CD8-positive, alpha-beta memory T cell (primary cell): ENCODE measurements at regions not wholly inside any gene's neighbourhood (a gene's known extent, or its start where the extent isn't known, plus 50 kb on each side); places are given as distances from the start of the nearest gene placed in this dataset.

Experiments used
- CTCF ChIA-PET: fragments of 350-600 bp; sonication (Branson Sonifier 250); formaldehyde crosslinking; loops from one replicate; lab custom pipeline; 2021; ENCODE audit warnings: antibody characterized with exemption; lab: Charles Lee
- POLR2A ChIA-PET: fragments of 350-600 bp; sonication (Branson Sonifier 250); formaldehyde crosslinking; loops from one replicate; lab custom pipeline; 2021; ENCODE audit warnings: antibody characterized with exemption; lab: Charles Lee
- DNase-seq, 5 donors: peaks; one replicate each; pipeline versions ENCODE4 v3.0.0 to v3.0.0-alpha.2; 2020 to 2022; ENCODE audit warnings: mixed read lengths in 1 of 5
- H3K27ac ChIP-seq: one replicate; pipeline ENCODE4 v1.7.0; 2013; ENCODE audit warnings: low read depth, mild to moderate bottlenecking, low read length, moderate library complexity
- H3K27me3 ChIP-seq: 2 replicates; pipeline ENCODE4 v1.7.0; 2013; ENCODE audit warnings: low read length, mild to moderate bottlenecking; ENCODE audit not compliant: insufficient read depth, poor library complexity, severe bottlenecking
- H3K36me3 ChIP-seq: 2 replicates; pipeline ENCODE4 v1.7.0; 2013; ENCODE audit warnings: mild to moderate bottlenecking, low read length, moderate library complexity; ENCODE audit not compliant: insufficient read depth
- H3K4me1 ChIP-seq: 2 replicates; pipeline ENCODE4 v1.7.0; 2013; ENCODE audit warnings: mild to moderate bottlenecking, low read length, moderate library complexity; ENCODE audit not compliant: insufficient read depth
- H3K4me3 ChIP-seq: 2 replicates; pipeline ENCODE4 v1.7.0; 2013; ENCODE audit warnings: mild to moderate bottlenecking, low read length
- H3K9me3 ChIP-seq: 2 replicates; pipeline ENCODE4 v1.7.0; 2013; ENCODE audit warnings: mild to moderate bottlenecking, low read length
- H3K27ac Mint-ChIP-seq, 8 donors: one replicate each; pipeline ENCODE4 v1.8.0; 2020 to 2021; ENCODE audit warnings: mixed read lengths in 8 of 8, mild to moderate bottlenecking in 6 of 8, inconsistent platforms in 3 of 8, moderate library complexity in 3 of 8
- H3K27me3 Mint-ChIP-seq, 2 donors: one replicate each; pipeline ENCODE4 v1.8.0; 2020 to 2021; ENCODE audit warnings: mixed read lengths in 2 of 2, mild to moderate bottlenecking in 1 of 2, moderate library complexity in 1 of 2
- H3K36me3 Mint-ChIP-seq, 3 donors: one replicate each; pipeline ENCODE4 v1.8.0; 2020 to 2021; ENCODE audit warnings: mixed read lengths in 3 of 3, inconsistent platforms in 1 of 3, mild to moderate bottlenecking in 1 of 3
- H3K4me1 Mint-ChIP-seq, 3 donors: one replicate each; pipeline ENCODE4 v1.8.0; 2020 to 2021; ENCODE audit warnings: mixed read lengths in 3 of 3, inconsistent platforms in 1 of 3, mild to moderate bottlenecking in 1 of 3
- H3K4me3 Mint-ChIP-seq, 7 donors: one replicate each; pipeline ENCODE4 v1.8.0; 2020 to 2021; ENCODE audit warnings: mixed read lengths in 7 of 7, mild to moderate bottlenecking in 6 of 7, moderate library complexity in 4 of 7, inconsistent platforms in 2 of 7
- H3K9me3 Mint-ChIP-seq, 5 donors: one replicate each; pipeline ENCODE4 v1.8.0; 2020 to 2022; ENCODE audit warnings: mixed read lengths in 5 of 5, mild to moderate bottlenecking in 3 of 5, moderate library complexity in 2 of 5, inconsistent platforms in 1 of 5

GRCh38 chr7:46996972-46997371 lies 584.9 kb downstream of the TNS3 start:
- Histone ChIP-seq H3K27ac (no peak overlapping the region), H3K4me1 (no peaks in the 10 kb centered on the region), H3K9me3 (no peaks in the 10 kb centered on the region), H3K27me3 (no peaks in the 10 kb centered on the region), H3K4me3 (no peak overlapping the region), H3K36me3 (no peaks in the 10 kb centered on the region)
- ChIA-PET POLR2A (no interaction called here), CTCF (no interaction called here)
- Mint-ChIP-seq H3K27ac (no peak overlapping the region), H3K36me3 (no peaks in the 10 kb centered on the region), H3K4me3 (no peak overlapping the region), H3K27me3 (no peaks in the 10 kb centered on the region), H3K9me3 (peaks cover 0 to 12% (median 9%) of the 10 kb centered on the region in 5 donors), H3K4me1 (no peaks in the 10 kb centered on the region)
- DNase-seq, result no peak

GRCh38 chr7:46993396-46993795 lies 588.5 kb downstream of the TNS3 start:
- H3K4me1 Mint-ChIP-seq, result no peaks in the 10 kb centered on the region
- Histone ChIP-seq H3K4me3 (no peak overlapping the region), H3K27me3 (no peaks in the 10 kb centered on the region), H3K27ac (no peak overlapping the region), H3K4me1 (no peaks in the 10 kb centered on the region), H3K9me3 (no peaks in the 10 kb centered on the region), H3K36me3 (no peaks in the 10 kb centered on the region)
- H3K27ac Mint-ChIP-seq, result no peak overlapping the region
- no peaks in the 10 kb centered on the region for H3K27me3 Mint-ChIP-seq
- H3K4me3 Mint-ChIP-seq, result no peak overlapping the region
- ChIA-PET POLR2A (no interaction called here), CTCF (no interaction called here)
- peaks cover 0 to 9% (median 9%) of the 10 kb centered on the region in 5 donors for H3K9me3 Mint-ChIP-seq
- no peak for DNase-seq
- H3K36me3 Mint-ChIP-seq, result no peaks in the 10 kb centered on the region

- Mint-ChIP-seq H3K4me3 (no peak overlapping the region), H3K27me3 (no peaks in the 10 kb centered on the region), H3K27ac (no peak overlapping the region), H3K4me1 (no peaks in the 10 kb centered on the region), H3K9me3 (peaks cover 0 to 18% (median 9%) of the 10 kb centered on the region in 5 donors), H3K36me3 (no peaks in the 10 kb centered on the region)
- no peak overlapping the region for H3K27ac ChIP-seq
- no peaks in the 10 kb centered on the region for H3K27me3 ChIP-seq
- H3K36me3 ChIP-seq, result no peaks in the 10 kb centered on the region
- no peak for DNase-seq
- CTCF ChIA-PET, result no interaction called here
- H3K4me1 ChIP-seq, result no peaks in the 10 kb centered on the region
- POLR2A ChIA-PET, result no interaction called here
- H3K9me3 ChIP-seq, result no peaks in the 10 kb centered on the region
- H3K4me3 ChIP-seq, result no peak overlapping the region
These were observed 591.1 kb downstream of the TNS3 start for GRCh38 chr7:46990761-46991160.

- Histone ChIP-seq H3K27ac (no peak overlapping the region), H3K4me3 (no peak overlapping the region), H3K4me1 (no peaks in the 10 kb centered on the region), H3K36me3 (no peaks in the 10 kb centered on the region), H3K27me3 (no peaks in the 10 kb centered on the region), H3K9me3 (no peaks in the 10 kb centered on the region)
- CTCF ChIA-PET, result no interaction called here
- Mint-ChIP-seq H3K27ac (no peak overlapping the region), H3K9me3 (peaks cover 2 to 17% (median 7%) of the 10 kb centered on the region in 5 donors), H3K27me3 (no peaks in the 10 kb centered on the region), H3K36me3 (no peaks in the 10 kb centered on the region), H3K4me1 (no peaks in the 10 kb centered on the region), H3K4me3 (no peak overlapping the region)
- POLR2A ChIA-PET, result no interaction called here
- no peak for DNase-seq
These were observed 592.7 kb downstream of the TNS3 start for GRCh38 chr7:46989247-46989646.

- CTCF ChIA-PET, result no interaction called here
- no peak overlapping the region for H3K27ac Mint-ChIP-seq
- Histone ChIP-seq H3K27me3 (no peaks in the 10 kb centered on the region), H3K4me1 (no peaks in the 10 kb centered on the region), H3K4me3 (no peak overlapping the region), H3K9me3 (no peaks in the 10 kb centered on the region), H3K36me3 (no peaks in the 10 kb centered on the region), H3K27ac (no peak overlapping the region)
- H3K9me3 Mint-ChIP-seq, result peaks cover 2 to 14% (median 7%) of the 10 kb centered on the region in 5 donors
- no peak for DNase-seq
- H3K4me1 Mint-ChIP-seq, result no peaks in the 10 kb centered on the region
- H3K27me3 Mint-ChIP-seq, result no peaks in the 10 kb centered on the region
- H3K4me3 Mint-ChIP-seq, result no peak overlapping the region
- POLR2A ChIA-PET, result no interaction called here
- no peaks in the 10 kb centered on the region for H3K36me3 Mint-ChIP-seq
These were observed 599.0 kb downstream of the TNS3 start for GRCh38 chr7:46982928-46983327.

- no peak overlapping the region for H3K27ac ChIP-seq
- Mint-ChIP-seq H3K36me3 (no peaks in the 10 kb centered on the region), H3K4me3 (no peak overlapping the region), H3K27ac (no peak overlapping the region), H3K9me3 (peaks cover 0 to 6% (median 0%) of the 10 kb centered on the region in 5 donors), H3K4me1 (no peaks in the 10 kb centered on the region), H3K27me3 (no peaks in the 10 kb centered on the region)
- no peak for DNase-seq
- POLR2A ChIA-PET, result no interaction called here
- H3K27me3 ChIP-seq, result no peaks in the 10 kb centered on the region
- H3K4me1 ChIP-seq, result no peaks in the 10 kb centered on the region
- no peaks in the 10 kb centered on the region for H3K9me3 ChIP-seq
- CTCF ChIA-PET, result no interaction called here
- H3K36me3 ChIP-seq, result no peaks in the 10 kb centered on the region
- no peak overlapping the region for H3K4me3 ChIP-seq
These were observed 602.5 kb downstream of the TNS3 start for GRCh38 chr7:46979439-46979838.

GRCh38 chr7:46975493-46975892 lies 606.4 kb downstream of the TNS3 start:
- Histone ChIP-seq H3K36me3 (no peaks in the 10 kb centered on the region), H3K9me3 (no peaks in the 10 kb centered on the region), H3K4me1 (no peaks in the 10 kb centered on the region), H3K27ac (no peak overlapping the region), H3K4me3 (no peak overlapping the region), H3K27me3 (no peaks in the 10 kb centered on the region)
- POLR2A ChIA-PET, result no interaction called here
- H3K9me3 Mint-ChIP-seq, result peaks cover 0 to 4% (median 2%) of the 10 kb centered on the region in 5 donors
- no peaks in the 10 kb centered on the region for H3K27me3 Mint-ChIP-seq
- H3K27ac Mint-ChIP-seq, result no peak overlapping the region
- DNase-seq, result no peak
- H3K4me1 Mint-ChIP-seq, result no peaks in the 10 kb centered on the region
- no peak overlapping the region for H3K4me3 Mint-ChIP-seq
- H3K36me3 Mint-ChIP-seq, result no peaks in the 10 kb centered on the region
- CTCF ChIA-PET, result no interaction called here

- no peak overlapping the region for H3K27ac ChIP-seq
- ChIA-PET CTCF (no interaction called here), POLR2A (no interaction called here)
- no peak overlapping the region for H3K4me3 Mint-ChIP-seq
- H3K4me3 ChIP-seq, result no peak overlapping the region
- no peaks in the 10 kb centered on the region for H3K36me3 Mint-ChIP-seq
- H3K36me3 ChIP-seq, result no peaks in the 10 kb centered on the region
- no peak overlapping the region for H3K27ac Mint-ChIP-seq
- peaks cover 0 to 13% (median 7%) of the 10 kb centered on the region in 5 donors for H3K9me3 Mint-ChIP-seq
- H3K4me1 Mint-ChIP-seq, result no peaks in the 10 kb centered on the region
- H3K9me3 ChIP-seq, result no peaks in the 10 kb centered on the region
- H3K27me3 Mint-ChIP-seq, result no peaks in the 10 kb centered on the region
- no peaks in the 10 kb centered on the region for H3K4me1 ChIP-seq
- DNase-seq, result no peak
- H3K27me3 ChIP-seq, result no peaks in the 10 kb centered on the region
These were observed 609.7 kb downstream of the TNS3 start for GRCh38 chr7:46972205-46972604.

- no peak for DNase-seq
- ChIA-PET POLR2A (no interaction called here), CTCF (no interaction called here)
- Histone ChIP-seq H3K4me1 (no peaks in the 10 kb centered on the region), H3K36me3 (no peaks in the 10 kb centered on the region), H3K27me3 (no peaks in the 10 kb centered on the region), H3K9me3 (no peaks in the 10 kb centered on the region), H3K4me3 (no peak overlapping the region), H3K27ac (no peak overlapping the region)
- H3K36me3 Mint-ChIP-seq, result no peaks in the 10 kb centered on the region
- peaks cover under 1 to 26% (median 7%) of the 10 kb centered on the region in 5 donors for H3K9me3 Mint-ChIP-seq
- H3K27me3 Mint-ChIP-seq, result no peaks in the 10 kb centered on the region
- no peak overlapping the region for H3K4me3 Mint-ChIP-seq
- no peak overlapping the region for H3K27ac Mint-ChIP-seq
- H3K4me1 Mint-ChIP-seq, result no peaks in the 10 kb centered on the region
These were observed 611.4 kb downstream of the TNS3 start for GRCh38 chr7:46970476-46970875.
